Neural cell (in vitro differentiated cells): ENCODE measurements at regions not wholly inside any gene's neighbourhood (a gene's known extent, or its start where the extent isn't known, plus 50 kb on each side); places are given as distances from the start of the nearest gene placed in this dataset.

Experiments used
- H2AFZ ChIP-seq: fragments of 200-600, 300-800 bp; sonication (generic), shearing (Covaris generic); 2 replicates; pipeline ENCODE4 v1.6.0; 2014; ENCODE audit warnings: low read depth, mild to moderate bottlenecking, antibody characterized with exemption, low read length, moderate library complexity
- H3F3A ChIP-seq: fragments of 200-600 bp; shearing (Covaris generic); 2 replicates; pipeline ENCODE4 v1.6.1; 2016; ENCODE audit warnings: mild to moderate bottlenecking, moderate library complexity, mixed read lengths, antibody characterized with exemption, low read length; ENCODE audit not compliant: insufficient read depth, poor library complexity, severe bottlenecking
- H3K27ac ChIP-seq: fragments of 200-600, 300-800 bp; sonication (generic), shearing (Covaris generic); 2 replicates; pipeline ENCODE4 v1.5.1; 2014; ENCODE audit warnings: mild to moderate bottlenecking, low read length, moderate library complexity
- H3K27me3 ChIP-seq: fragments of 300-800, 200-600 bp; sonication (generic), shearing (Covaris generic); 2 replicates; pipeline ENCODE4 v1.6.0; 2014; ENCODE audit warnings: mild to moderate bottlenecking, low read depth, low read length, moderate library complexity; ENCODE audit not compliant: insufficient read depth
- H3K36me3 ChIP-seq: fragments of 300-800, 200-600 bp; sonication (generic), shearing (Covaris generic); 2 replicates; pipeline ENCODE4 v1.5.1; 2014; ENCODE audit warnings: mild to moderate bottlenecking, antibody characterized with exemption, low read length, moderate library complexity; ENCODE audit not compliant: insufficient read depth
- H3K4me2 ChIP-seq: fragments of 300-800, 200-600 bp; sonication (generic), shearing (Covaris generic); 2 replicates; pipeline ENCODE4 v1.6.0; 2014; ENCODE audit warnings: mild to moderate bottlenecking, low read length
- H3K4me3 ChIP-seq: fragments of 300-800, 200-600 bp; sonication (generic), shearing (Covaris generic); 2 replicates; pipeline ENCODE4 v1.5.1; 2014; ENCODE audit warnings: mild to moderate bottlenecking, low read length, moderate library complexity
- H3K79me2 ChIP-seq: fragments of 200-600 bp; shearing (Covaris generic); replicated peaks from 2 replicates; pipeline ENCODE4 v1.6.0; 2014; ENCODE audit warnings: mild to moderate bottlenecking, low read length, moderate library complexity; ENCODE audit not compliant: insufficient read depth
- H3K9ac ChIP-seq: fragments of 300-800, 200-600 bp; sonication (generic), shearing (Covaris generic); 2 replicates; pipeline ENCODE4 v1.6.1; 2016; ENCODE audit warnings: mild to moderate bottlenecking, low read length, mixed read lengths
- H3K9me2 ChIP-seq: fragments of 200-600 bp; shearing (Covaris generic); 2 replicates; pipeline ENCODE4 v1.6.1; 2016; ENCODE audit warnings: mild to moderate bottlenecking, low read length, mixed read lengths; ENCODE audit not compliant: insufficient read depth
- H3K9me3 ChIP-seq: fragments of 200-600, 300-800 bp; sonication (generic), shearing (Covaris generic); 2 replicates; pipeline ENCODE4 v1.6.1; 2016; ENCODE audit warnings: mild to moderate bottlenecking, mixed run types, low read length, moderate library complexity, mixed read lengths
- H4K20me1 ChIP-seq: fragments of 200-600 bp; shearing (Covaris generic); 2 replicates; pipeline ENCODE4 v1.6.1; 2016; ENCODE audit warnings: mild to moderate bottlenecking, mixed run types; ENCODE audit not compliant: insufficient read depth
- CTCF ChIP-seq: fragments of 450-650 bp; IDR thresholded peaks from 2 replicates; pipeline ENCODE4 v1.5.1; 2014; ENCODE audit warnings: antibody characterized with exemption, mild to moderate bottlenecking, moderate library complexity; ENCODE audit not compliant: poor library complexity, severe bottlenecking
- EP300 ChIP-seq: fragments of 450-650 bp; conservative IDR thresholded peaks from 2 replicates; pipeline ENCODE4 v1.6.1; 2014; ENCODE audit warnings: antibody characterized with exemption, mild to moderate bottlenecking, moderate library complexity; ENCODE audit not compliant: poor library complexity, severe bottlenecking
- EZH2 ChIP-seq: fragments of 200-600, 300-800 bp; shearing (Covaris generic), sonication (generic); IDR thresholded peaks from 2 replicates; pipeline ENCODE4 v1.6.1; 2014; ENCODE audit warnings: antibody characterized with exemption, low read length, borderline replicate concordance, mild to moderate bottlenecking; ENCODE audit not compliant: insufficient read depth, poor library complexity, severe bottlenecking
- MXI1 ChIP-seq: fragments of 450-650 bp; conservative IDR thresholded peaks from 2 replicates; pipeline ENCODE4 v1.6.1; 2014; ENCODE audit warnings: antibody characterized with exemption, mild to moderate bottlenecking; ENCODE audit not compliant: poor library complexity, severe bottlenecking
- POLR2AphosphoS5 ChIP-seq: IDR thresholded peaks from 2 replicates; pipeline ENCODE4 v1.6.1; 2012
- RAD21 ChIP-seq: fragments of 450-650 bp; conservative IDR thresholded peaks from 2 replicates; pipeline ENCODE4 v1.6.1; 2014; ENCODE audit warnings: antibody characterized with exemption, mild to moderate bottlenecking, moderate library complexity
- REST ChIP-seq: IDR thresholded peaks from 2 replicates; pipeline ENCODE4 v1.6.1; 2012; ENCODE audit warnings: borderline replicate concordance
- SMC3 ChIP-seq: fragments of 450-650 bp; conservative IDR thresholded peaks from 2 replicates; pipeline ENCODE4 v1.6.1; 2014; ENCODE audit warnings: antibody characterized with exemption, mild to moderate bottlenecking, moderate library complexity; ENCODE audit not compliant: poor library complexity
- TAF1 ChIP-seq: IDR thresholded peaks from 2 replicates; pipeline ENCODE4 v1.6.1; 2012; ENCODE audit warnings: low read depth

- H3K4me2 ChIP-seq = no peak overlapping the region
These were observed 409.4 kb downstream of the GATA3 start for GRCh38 chr10:8463853-8464252.

GRCh38 chr10:8468477-8468876, 414.0 kb downstream of the GATA3 start:
- H2AFZ ChIP-seq = no peak overlapping the region
- H3K9ac ChIP-seq = no peak overlapping the region
- no peak overlapping the region for H3K4me2 ChIP-seq
- no peaks in the 10 kb centered on the region for H3K27me3 ChIP-seq
- no peaks in the 10 kb centered on the region for H3K79me2 ChIP-seq
- no peak overlapping the region for H3K4me3 ChIP-seq
- no peaks in the 10 kb centered on the region for H4K20me1 ChIP-seq
- H3F3A ChIP-seq = no peaks in the 10 kb centered on the region
- H3K9me2 ChIP-seq = no peaks in the 10 kb centered on the region
- H3K36me3 ChIP-seq = no peaks in the 10 kb centered on the region
- H3K27ac ChIP-seq = no peak overlapping the region
- H3K9me3 ChIP-seq = no peaks in the 10 kb centered on the region
- TF ChIP-seq REST = no peak
- TF ChIP-seq EZH2 = no peak
- no peak for TF ChIP-seq MXI1
- no peak for TF ChIP-seq RAD21
- TF ChIP-seq TAF1 = no peak
- no peak for TF ChIP-seq SMC3

More at GRCh38 chr10:8463853-8464252, 409.4 kb downstream of the GATA3 start:
- Histone ChIP-seq H3K36me3 (no peaks in the 10 kb centered on the region), H4K20me1 (no peaks in the 10 kb centered on the region), H3K27ac (no peak overlapping the region), H2AFZ (no peak overlapping the region), H3K4me3 (no peak overlapping the region), H3K9me2 (no peaks in the 10 kb centered on the region), H3K27me3 (no peaks in the 10 kb centered on the region), H3F3A (no peaks in the 10 kb centered on the region), H3K79me2 (no peaks in the 10 kb centered on the region), H3K9ac (no peak overlapping the region), H3K9me3 (no peaks in the 10 kb centered on the region)
- TF ChIP-seq MXI1 (no peak), EP300 (no peak), RAD21 (no peak), EZH2 (no peak), REST (no peak), TAF1 (no peak), CTCF (no peak), POLR2AphosphoS5 (no peak), SMC3 (no peak)
